CD4-positive, alpha-beta T cell treated with Interleukin-15 for 4 hours (primary cell): ENCODE measurements at regions not wholly inside any gene's neighbourhood (a gene's known extent, or its start where the extent isn't known, plus 50 kb on each side); places are given as distances from the start of the nearest gene placed in this dataset.
"Not testable (repeated sequence)": the region's sequence is repeated elsewhere in the genome, so short reads cannot be mapped to it uniquely, and the experiment has no call there.

ENCODE experiments used
- DNase-seq: peaks from one replicate; pipeline ENCODE4 v3.0.0-alpha.2; 2020; ENCODE audit warnings: low spot score

DNA sequence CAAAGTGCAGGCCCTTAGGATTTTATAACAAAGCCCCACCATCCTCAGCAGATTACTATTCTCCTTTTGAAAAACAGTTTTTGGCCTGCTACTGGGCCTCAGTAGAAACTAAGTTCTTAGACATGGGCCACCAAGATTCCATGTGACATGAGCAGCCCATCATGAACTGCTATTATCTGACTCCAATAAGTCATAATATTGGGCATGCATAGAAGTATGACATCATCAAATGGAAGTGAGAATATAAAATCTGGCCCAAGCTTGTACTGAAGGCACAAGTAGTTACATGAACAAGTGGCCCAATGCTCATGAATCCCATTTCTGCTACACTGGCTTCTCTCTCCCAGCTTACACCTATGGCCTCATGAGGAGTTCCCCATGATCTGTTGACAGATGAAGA is 404.8 kb downstream of the EPHA5 start:
- no peak for DNase-seq

DNA sequence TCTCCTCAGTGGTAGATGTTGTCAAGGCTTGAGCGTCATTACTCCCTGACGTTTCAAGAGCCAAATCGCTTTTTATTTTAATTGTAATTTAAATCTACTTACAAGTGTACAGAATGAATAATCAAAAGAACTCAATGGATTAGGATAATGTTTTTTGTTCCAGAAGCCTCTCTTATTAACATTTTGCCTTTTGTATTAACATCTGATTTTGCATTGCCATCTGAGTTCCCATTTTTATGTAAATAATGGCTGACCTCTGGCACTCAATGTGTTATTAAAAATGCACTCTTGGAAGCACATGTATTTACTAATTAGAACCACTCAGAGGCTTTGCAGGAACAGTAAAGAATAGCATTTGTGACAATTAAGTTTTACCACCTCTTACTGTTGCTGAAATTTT is 411.0 kb downstream of the EPHA5 start:
- no peak for DNase-seq

DNA sequence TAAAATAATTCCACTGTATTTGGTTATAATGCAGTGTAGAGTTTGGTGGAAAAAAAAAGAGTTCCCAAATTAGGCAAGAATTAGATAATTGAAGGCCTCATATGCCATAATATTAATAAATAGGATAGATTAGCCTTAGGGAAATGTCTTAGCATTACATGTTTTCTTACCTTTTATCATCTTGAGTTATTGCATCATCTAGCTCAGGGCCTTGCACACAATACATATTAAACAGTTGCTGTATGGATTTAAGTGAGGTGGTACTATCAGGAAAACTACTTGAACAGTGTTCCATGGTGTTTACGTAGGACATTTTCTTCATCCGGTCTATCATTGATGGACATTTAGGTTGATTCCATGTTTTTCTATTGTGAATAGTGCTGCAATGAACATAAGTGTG is 419.4 kb downstream of the EPHA5 start:
- DNase-seq: no peak

DNA sequence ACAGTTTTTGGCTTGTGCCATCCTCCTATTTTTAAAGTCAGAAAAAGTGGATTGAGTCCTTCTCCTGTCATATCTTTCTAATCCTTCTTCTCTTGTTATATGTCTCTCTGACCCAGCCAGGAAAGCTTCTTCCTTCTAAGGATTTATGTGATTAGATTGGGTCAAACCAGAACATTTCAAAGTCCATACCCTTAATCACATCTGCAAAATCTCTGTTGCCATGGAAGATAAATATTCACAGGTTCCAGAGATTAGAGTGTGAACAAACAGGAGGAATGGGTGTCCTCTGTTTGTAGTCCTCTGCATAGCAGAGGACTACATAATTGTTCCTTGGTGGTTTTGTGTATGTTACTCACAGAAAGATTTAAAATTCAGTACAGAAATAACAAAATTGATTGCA is 421.2 kb downstream of the EPHA5 start:
- DNase-seq: no peak

DNA sequence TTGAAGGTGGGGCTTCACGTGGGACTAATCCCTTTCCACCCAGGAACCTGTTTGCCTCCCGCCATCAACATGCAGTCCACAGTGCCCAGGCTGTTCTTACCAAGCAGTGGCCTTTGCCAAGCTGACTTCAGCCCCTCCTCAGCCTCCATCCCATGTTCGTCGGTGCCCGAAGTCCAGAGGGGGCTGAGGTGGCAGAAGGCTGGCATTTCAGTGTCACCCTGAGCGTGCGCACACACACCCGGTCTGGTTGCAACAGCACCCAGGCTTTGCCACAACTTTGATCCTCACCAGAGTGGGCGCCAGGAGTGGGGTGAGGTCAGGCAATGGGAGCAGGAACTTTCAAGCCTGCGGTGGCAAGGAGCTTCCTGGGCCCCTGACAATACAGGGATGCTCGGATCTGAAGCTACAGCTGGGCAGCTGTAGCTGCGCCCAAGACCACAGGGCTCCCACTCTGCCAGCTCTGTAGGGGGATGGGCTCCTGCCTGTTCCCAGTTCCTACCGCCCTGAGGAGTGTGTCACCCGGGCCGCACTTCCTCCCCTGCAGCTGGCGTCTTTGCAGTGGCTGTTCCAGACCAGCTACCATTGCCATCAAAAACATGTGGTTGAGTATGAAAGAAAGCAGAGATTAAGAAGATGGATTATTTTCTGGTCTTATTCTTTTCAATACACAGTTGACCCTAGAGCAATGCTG is 428.0 kb downstream of the EPHA5 start:
- DNase-seq: no peak

DNA sequence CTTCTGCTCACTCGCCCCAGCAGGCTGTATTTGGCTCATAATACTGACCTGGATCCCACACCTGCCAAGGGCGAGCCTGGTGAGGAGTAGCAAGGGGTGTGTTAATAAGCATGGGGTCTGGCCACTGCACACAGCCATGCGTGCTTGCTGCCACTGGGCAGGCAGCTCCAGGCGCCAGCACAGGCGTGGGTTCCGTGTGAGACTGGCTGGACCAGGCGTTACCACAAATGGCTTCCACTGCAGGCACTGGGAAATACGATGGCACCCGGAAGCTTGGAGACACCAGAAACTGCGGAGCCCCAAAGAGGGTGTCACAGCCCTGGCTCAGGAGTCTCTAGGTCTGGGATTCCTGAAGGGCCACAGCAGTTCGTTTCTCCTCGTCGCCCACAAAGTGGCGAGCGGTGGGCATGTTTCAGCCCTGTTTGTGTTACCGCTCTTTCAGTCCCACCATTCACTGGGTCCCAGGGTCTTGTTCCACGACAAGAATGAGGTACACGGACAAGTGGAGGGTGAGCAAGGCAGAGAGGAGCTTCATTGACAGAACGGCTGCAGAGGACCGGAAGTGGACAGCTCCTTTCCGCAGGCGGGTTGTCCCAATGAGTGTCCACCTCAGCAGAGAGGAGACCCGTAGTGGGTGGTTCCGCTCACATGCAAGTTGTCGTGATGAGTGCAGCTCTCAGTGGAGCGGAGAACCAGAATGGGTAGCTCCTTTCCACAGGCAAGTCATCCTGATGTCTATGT is 428.9 kb downstream of the EPHA5 start:
- no peak for DNase-seq

DNA sequence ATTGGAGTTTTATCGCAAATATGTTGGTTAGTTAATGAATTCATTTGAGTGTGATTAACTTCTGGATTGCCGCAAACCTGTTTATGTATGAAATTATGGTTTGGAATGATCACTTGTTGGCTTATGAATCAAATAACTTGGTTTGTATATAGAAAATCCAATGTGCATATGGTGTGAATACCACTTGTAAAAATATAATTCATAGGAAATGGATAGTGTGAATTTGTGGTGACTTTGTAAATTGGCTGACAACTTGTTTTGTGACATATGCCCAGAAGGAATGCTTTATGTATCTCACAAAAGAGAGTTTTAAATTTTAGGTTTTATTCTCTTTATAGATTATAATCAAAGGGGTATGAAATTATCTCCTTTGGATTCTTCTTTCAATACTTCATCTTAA is 436.2 kb downstream of the EPHA5 start:
- no peak for DNase-seq

DNA sequence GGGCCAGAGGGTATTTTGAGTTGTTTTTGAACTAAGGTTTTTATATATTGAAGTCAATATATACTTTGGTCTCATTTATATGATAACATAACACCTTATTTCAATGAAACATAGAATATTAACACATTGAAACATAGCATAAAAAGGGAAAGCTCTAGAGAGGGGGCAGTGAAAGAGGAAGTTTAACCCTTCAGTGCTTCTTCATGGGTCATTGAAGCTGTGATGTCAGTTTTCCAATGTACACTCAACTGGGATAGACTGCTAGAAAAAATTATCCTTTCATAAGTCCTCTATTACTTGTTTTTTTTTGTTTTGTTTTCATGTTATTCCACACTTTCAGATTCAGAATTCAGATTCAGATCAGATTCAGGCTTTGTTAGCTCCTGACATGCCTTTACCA is 442.7 kb downstream of the EPHA5 start:
- no peak for DNase-seq

DNA sequence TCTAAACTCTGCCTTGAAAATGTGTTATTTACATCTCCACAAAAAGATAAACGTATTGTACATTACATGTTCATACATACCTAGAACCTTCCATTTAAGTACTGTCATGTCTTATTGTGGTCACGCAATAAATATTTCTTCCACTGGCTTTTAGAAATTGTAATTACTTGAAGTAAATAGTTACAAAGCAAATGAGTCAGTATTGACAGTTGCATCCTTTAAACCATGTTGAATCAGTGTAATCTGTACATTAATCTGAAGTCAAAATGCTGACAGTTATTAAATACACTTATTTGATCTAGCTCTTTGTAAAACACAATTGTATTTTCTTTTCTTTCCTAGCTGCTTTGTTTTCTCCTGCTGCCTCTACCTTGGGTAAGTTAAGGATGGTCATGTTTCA is 446.7 kb downstream of the EPHA5 start:
- no peak for DNase-seq

DNA sequence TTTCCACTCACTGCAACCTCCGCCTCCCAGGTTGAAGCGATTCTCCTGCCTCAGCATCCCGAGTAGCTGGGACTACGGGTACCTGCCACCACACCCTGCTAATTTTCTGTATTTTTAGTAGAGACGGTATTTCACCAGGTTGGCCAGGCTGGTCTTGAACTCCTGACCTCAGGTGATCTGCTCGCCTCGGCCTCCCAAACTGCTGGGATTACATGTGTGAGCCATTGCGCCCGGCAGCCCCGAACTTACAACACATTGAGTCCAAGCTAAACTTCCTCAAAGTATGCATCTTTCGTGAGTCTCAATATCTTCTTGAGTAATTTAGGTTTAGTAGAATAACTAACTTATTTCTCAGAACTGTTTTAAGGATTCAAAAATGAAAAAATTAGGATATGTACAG is 447.2 kb downstream of the EPHA5 start:
- not testable (repeated sequence) for DNase-seq

DNA sequence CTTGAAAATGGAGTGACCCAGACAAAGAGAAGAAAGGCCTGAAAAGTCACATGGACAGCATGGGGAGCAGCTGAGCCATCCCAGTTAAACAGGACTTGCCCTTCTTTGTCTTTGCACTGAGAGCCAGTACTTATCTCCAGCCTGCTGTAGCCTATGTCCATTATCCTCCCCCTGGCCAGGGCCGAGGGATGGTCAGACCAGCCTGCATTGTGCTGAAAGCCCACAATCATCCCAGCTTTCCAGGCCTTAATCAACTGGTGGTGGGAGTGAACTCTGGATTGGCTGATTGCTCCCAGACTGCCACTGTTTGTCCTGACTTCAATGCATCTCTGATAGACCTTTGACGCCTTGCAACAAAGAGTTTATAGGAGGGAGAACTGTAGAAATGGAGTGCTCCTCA is 453.1 kb downstream of the EPHA5 start:
- no peak for DNase-seq

DNA sequence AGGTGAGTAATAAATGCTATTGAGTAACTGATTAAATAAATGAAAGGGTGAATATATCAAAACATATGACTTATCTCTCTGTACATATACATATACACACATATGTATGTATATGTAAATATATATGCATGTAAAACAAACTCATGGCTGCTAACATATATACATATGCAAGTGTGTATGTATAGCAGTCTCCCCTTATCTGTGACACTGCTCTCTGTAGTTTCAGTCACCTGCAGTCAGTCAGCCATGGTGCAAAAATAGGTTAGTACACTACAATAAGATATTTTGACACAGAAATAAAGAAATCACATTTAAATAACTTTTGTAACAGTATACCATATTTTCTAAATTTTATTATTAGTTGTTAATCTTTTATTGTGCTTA is 467.4 kb downstream of the EPHA5 start:
- DNase-seq: no peak

DNA sequence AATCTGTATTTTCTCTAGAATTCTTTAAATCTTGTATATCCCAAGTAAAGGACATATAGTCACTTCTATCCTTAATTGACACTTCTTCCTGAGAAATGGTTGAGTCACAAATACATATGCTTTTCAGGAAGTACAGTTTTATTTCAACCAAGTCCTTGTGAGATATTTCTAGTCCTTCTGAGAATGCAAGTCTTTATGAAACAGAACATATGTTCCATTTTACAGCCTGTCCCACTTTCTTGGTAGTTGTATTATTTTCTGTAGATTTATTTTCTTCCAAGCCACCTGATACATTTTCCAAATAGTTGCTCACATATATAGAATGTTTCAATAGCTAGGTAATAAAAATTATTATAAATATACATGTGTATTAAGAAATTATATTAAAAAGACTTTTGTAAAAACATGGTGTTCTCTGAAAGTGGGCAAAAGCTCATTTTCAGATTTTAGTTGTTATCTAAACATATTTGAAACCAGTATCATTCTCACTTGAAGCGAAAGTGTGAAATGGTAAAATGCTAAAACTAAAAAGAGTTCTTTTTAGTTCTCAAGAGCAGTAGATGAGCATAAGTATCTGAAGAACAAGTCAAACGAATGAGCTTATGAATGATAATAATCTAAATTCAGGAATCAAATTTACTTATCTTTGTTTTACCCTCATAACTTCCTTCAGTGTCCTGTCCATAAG is 468.0 kb downstream of the EPHA5 start:
- no peak for DNase-seq

DNA sequence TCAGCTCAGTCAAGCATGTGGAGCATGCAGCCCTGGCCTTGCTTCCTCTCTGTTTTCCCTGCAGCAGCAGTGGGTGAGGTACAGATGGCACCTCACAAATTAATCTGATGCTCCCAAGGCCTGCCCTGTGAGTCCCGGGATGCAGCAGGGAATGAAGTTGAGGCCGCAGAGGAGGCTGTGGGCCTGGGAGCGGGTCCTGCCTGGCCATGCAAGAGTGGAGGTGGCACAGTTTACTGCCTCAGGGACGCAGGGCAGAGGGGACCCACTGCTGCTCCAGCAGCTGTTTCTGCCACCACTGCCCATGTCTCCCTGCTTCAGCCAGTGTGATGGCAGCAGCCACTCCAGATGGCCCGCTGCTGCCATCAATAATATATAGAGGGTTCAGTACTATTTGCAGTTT is 474.6 kb downstream of the EPHA5 start:
- no peak for DNase-seq

DNA sequence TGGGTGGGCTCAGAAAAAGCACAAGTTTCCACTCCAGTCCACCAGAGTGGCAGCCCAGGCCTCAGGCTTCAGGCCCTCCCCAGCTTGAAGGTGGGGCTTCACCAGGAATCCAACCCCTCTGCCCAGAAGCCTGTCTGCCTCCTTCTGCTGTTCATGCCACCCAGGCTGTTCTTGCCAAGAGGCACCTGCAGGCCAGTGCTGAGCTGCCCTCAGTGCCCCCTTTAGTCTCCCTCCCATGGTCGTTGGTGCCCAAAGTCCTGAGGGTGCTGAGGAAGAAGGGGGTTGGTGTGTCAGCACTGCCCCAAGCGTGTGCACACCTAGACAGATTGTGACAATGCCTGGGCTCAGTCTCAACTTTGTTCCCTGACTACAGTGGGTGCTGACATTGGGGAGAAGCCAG is 475.3 kb downstream of the EPHA5 start:
- no peak for DNase-seq

DNA sequence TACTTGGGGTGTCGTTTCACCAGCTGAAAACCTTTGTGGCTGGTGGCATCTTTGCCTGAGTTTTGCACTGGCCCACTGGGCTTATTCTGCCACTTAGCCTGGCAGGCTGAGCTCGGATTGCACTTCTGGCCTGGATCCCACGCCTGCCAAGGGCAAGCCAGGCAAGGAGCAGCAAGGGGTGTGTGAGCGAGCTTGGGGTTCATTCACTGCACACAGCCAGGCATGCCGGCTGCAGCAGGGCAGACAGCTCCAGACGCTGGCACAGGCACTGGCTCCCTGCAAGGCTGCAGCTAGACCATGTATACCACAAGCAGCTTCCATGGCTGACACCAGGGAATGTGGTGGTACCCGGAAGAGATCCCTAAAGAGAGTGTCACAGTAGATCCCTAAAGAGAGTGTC is 476.3 kb downstream of the EPHA5 start:
- no peak for DNase-seq

DNA sequence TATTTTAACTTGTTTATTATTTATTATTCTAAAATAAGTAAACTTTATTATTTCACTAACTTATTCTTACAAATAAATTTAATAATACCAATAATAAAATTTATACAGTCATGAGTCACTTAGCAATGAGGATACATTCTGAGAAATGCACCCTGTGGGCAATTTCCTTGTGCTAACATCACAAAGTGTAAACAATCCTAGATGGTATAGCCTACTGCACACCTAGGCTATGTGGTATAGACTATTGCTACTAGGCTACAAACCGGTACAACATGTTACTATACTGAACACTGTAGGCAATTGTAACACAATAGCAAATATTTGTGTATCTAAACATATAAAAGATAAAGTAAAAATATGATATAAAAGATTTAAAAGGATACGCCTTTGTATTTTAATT is 479.5 kb downstream of the EPHA5 start:
- no peak for DNase-seq

DNA sequence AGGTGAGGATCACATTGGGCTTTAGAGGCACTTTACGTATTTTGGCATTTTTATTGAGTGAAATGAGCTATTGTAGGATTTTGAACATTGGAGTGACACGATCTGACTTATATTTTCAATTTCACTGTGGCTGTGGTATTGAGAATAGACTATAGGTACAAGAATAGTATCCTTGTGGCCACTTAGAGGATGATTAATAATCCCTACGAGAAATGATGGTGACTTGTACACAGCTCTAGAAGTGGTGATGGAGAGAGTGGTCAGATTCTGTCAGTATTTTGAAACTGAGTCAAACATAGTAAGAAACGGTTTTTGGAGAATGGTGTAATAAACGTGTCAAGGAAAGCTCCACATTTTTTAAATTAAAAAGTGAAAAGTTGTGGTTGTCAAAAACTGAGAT is 494.7 kb downstream of the EPHA5 start:
- DNase-seq: no peak

DNA sequence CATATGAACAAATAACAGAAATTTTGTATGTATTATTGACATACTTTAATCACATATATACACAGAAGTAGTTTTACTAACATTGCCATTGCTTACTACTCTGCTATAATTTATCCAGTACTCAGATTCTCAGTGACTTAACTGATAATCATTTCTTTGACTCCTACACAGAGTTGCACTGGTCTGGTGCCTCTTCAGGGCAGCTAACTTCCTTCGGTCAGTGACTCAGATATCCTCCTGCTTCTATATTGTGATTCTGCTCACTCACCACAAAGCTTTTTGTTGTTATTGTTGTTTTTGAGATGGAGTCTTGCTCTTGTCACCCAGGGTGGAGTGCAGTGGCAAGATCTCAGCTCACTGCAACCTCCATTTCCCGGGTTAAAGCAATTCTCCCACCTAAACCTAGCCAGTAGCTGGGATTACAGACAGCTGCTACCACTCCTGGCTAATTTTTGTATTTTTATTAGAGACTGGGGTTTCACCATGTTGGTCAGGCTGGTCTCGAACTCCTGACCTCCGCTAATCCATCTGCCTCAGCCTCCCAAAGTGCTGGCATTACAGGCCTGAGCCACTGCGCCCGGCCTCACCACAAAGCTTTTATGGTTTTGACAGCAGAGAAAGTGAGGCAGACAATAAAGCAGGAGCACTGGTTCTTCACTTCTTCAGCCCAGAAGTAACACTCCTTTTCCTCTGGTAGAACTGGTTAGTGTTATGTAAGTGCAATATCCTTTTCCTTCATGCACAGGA is 499.3 kb downstream of the EPHA5 start:
- no peak for DNase-seq

DNA sequence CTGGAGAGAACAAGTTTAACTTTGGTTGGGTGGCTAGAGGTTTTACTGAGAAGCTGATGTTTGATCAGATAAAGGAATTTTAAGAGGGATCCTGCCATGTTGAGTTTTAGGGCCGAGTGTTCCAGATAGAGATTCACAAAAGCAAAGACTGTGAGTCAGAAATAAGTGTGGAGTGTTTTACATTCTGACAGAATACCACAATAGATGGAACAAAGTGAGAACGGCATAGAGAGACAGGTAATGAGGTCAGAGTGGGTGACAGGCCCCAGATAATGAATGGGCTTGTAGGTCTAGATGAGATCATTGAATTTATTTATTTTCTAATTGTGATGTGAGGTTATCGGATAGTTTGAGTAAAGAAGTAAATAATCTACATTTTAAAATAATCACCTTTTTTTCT is 502.6 kb downstream of the EPHA5 start:
- no peak for DNase-seq

DNA sequence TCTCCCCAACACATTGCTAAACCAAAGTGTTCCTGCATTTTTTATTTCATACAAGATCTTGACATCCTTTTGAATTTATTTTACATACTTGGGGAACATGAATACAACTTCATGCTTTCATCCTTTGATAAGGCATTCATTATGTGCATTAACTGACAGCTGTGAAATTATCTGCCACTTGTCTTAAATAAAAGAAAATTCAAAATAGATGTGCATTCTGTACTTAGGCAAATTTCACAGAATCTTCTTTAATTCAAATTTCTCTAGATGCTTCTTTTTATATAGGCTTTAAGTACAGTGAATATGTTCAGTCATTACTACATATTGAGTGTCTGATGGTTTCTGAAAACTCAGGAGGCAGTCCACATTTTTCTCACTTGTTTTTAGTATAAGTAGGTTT is 518.1 kb downstream of the EPHA5 start:
- no peak for DNase-seq

DNA sequence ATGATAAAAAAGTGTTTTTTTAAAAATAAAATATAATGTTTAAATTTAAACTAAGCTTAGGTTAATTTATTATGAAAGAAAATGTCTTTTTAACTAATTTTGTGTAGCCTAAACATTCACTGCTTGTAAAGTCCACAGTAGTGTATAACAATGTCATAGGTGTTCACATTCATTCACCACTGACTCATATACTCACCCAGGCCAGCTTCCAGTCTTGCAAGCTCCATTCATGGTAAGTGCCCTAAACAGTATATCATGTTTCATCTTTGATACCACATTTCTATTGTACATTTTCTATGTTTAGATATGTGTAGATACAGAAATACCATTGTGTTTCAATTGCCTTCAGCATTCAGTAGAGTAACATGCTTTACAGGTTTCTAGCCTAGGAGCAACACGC is 530.3 kb downstream of the EPHA5 start:
- DNase-seq: no peak

DNA sequence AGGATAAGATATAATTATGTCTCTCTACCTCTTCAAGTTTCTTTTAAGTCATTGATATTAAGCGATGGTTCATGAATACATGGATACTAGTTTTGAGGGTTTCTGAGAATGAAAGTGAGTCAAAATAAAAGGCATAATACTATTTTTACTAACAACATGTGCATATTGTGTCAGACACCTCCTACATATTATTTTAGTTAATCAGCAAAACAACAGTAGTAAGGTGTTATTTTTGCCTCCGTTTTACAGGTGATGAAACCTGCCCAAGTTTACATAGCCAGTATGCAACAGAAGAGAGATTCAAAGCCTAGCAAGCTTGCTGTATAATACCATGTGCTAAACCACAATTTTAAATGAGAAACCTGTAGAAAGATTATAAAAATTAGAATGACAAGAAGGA is 544.1 kb downstream of the EPHA5 start:
- DNase-seq: no peak
